Activated naive CD4-positive, alpha-beta T cell treated with anti-CD3 and anti-CD28 coated beads, Interleukin-2, amount 50 U/mL, for 72 hours (primary cell): ENCODE measurements at regions not wholly inside any gene's neighbourhood (a gene's known extent, or its start where the extent isn't known, plus 50 kb on each side); places are given as distances from the start of the nearest gene placed in this dataset.
"Not testable (repeated sequence)": the region's sequence is repeated elsewhere in the genome, so short reads cannot be mapped to it uniquely, and the experiment has no call there.

Source experiments
- ATAC-seq, 2 donors: fragments of 150-1000 bp; cut with Tn5 transposase; 2 replicates each; pipeline ENCODE4 v1.10.0; 2021; ENCODE audit warnings: mild to moderate bottlenecking in 2 of 2, moderate library complexity in 2 of 2
- DNase-seq, 2 donors: peaks; one replicate each; pipeline ENCODE4 v3.0.0; 2021 to 2022; ENCODE audit warnings: low spot score in 2 of 2
- H3K27ac Mint-ChIP-seq, 2 donors: one replicate each; pipeline ENCODE4 v1.8.0; 2022; ENCODE audit warnings: mild to moderate bottlenecking in 2 of 2, mixed read lengths in 2 of 2
- H3K36me3 Mint-ChIP-seq, 2 donors: one replicate each; pipeline ENCODE4 v1.8.0; 2022; ENCODE audit warnings: mixed read lengths in 2 of 2
- H3K9me3 Mint-ChIP-seq, 2 donors: one replicate each; pipeline ENCODE4 v1.8.0; 2022; ENCODE audit warnings: mixed read lengths in 2 of 2

DNA sequence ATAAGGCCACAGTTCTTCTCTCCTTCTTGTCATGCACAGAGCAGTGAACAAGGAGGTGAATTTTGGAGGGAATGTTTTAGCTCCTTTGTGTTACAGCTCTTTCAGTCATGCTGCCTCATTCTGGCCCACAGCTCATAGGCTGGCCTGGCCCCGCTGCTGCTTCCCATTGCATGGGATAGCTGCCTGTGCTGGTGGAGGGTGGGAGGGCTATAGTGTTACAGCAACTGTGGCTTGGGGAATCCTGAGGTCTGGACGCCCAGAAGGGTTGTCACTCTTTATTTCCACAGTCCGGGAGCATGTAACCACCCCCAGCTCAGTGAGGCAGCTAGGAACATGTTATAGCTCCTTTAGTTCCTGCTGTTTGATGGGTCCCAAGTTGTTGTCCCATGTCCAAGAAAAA lies 210.3 kb downstream of the AMY1C start:
- Mint-ChIP-seq H3K9me3 (peaks cover 0 to 7% of the 10 kb centered on the region in 2 donors), H3K36me3 (peaks cover 0 to 11% of the 10 kb centered on the region in 2 donors), H3K27ac (no peak overlapping the region)
- no peak for DNase-seq
- no peak for ATAC-seq

GRCh38 chr1:103960710-103961109 lies 211.0 kb downstream of the AMY1C start:
- Mint-ChIP-seq H3K27ac (no peak overlapping the region), H3K9me3 (peaks cover 5 to 10% of the 10 kb centered on the region in 2 donors), H3K36me3 (peaks cover 0 to 11% of the 10 kb centered on the region in 2 donors)
- ATAC-seq = no peak
- DNase-seq = no peak

DNA sequence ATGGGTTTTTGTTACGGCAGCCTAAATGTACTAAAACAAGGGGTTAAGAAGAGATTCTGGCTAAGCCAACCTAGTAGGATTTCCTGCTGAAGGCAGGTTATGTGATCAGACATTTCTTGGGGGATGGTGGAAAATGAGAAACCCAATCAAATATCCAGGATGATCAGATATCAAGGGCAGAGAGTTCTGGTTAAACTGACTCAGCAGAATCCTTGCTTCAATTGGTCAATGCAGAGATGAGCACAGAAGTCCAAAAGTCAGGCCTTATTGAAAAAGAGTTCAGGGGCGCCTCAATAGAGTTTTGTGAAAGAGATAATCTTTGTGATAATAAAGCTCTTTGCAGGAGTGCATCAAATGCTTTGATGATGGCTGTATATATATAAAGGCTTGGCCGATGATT lies 237.1 kb downstream of the AMY1C start:
- Mint-ChIP-seq H3K36me3 (no peaks in the 10 kb centered on the region), H3K27ac (no peak overlapping the region), H3K9me3 (peaks cover 13 to 16% of the 10 kb centered on the region in 2 donors)
- ATAC-seq (no peak), DNase-seq (no peak)

GRCh38 chr1:103997631-103998030 lies 247.9 kb downstream of the AMY1C start:
- DNase-seq = no peak
- no peak overlapping the region for H3K27ac Mint-ChIP-seq
- ATAC-seq = no peak
- H3K36me3 Mint-ChIP-seq = no peaks in the 10 kb centered on the region
- H3K9me3 Mint-ChIP-seq = peaks cover 10 to 13% of the 10 kb centered on the region in 2 donors

DNA sequence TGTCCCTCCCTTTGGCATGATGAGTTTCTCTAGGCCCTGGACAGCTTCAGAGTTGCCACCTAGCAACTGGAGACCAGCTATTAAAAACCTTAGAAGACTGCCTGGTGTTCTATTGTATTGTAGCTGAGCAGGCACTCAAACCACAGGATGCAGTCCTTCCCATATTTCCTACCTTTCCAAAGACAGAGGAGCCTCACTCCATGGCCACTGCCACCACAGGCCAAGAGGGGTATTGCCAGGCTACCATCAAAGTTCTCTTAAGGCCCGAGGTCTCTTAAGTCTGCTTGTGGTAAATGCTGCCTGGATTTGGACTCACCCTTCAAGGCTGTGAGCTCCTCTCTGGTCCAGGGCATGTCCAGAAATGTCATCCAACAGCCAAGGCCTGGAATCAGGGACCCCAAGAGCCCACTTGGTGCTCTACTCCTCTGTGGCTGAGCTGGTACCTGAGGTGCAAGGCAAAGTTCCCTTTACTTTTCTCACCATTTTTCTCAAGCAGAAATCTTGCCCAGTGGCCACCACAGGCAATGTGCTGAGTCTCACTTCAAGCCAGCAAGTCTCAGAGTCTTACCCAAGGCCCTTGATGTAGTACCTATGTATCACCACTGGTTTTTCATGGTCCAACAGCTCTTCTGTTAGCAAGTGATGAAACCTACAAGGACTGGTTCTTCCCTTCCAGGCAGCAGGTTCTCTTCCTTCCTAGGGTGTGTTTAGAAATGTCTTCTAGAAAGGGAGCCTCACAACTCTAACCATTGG lies 269.4 kb downstream of the AMY1C start:
- no peak for DNase-seq
- Mint-ChIP-seq H3K27ac (no peak overlapping the region), H3K36me3 (peaks cover 0 to 6% of the 10 kb centered on the region in 2 donors), H3K9me3 (peaks cover 16 to 27% of the 10 kb centered on the region in 2 donors)
- no peak for ATAC-seq

DNA sequence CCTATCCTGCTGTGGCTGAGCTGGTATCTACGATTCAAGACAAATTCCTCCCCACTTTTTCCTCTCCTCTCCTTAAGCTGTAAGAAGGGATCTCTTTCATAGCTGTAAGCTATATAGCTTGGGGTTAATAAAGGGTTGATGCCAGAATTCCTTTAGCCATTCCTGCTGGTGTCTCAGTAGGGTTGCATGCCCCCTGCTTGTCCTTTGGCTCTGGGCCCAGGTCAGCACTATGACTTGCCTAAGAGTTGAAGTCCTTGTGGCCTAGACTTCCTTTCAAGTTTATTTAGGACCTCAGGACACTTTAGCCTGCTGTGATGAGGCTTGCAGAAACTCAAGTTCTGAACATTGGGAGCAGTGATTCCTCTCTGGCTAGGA lies 270.0 kb downstream of the AMY1C start:
- H3K36me3 Mint-ChIP-seq = peaks cover 0 to 6% of the 10 kb centered on the region in 2 donors
- peaks cover 18 to 27% of the 10 kb centered on the region in 2 donors for H3K9me3 Mint-ChIP-seq
- no peak for DNase-seq
- ATAC-seq = no peak
- H3K27ac Mint-ChIP-seq = no peak overlapping the region

DNA sequence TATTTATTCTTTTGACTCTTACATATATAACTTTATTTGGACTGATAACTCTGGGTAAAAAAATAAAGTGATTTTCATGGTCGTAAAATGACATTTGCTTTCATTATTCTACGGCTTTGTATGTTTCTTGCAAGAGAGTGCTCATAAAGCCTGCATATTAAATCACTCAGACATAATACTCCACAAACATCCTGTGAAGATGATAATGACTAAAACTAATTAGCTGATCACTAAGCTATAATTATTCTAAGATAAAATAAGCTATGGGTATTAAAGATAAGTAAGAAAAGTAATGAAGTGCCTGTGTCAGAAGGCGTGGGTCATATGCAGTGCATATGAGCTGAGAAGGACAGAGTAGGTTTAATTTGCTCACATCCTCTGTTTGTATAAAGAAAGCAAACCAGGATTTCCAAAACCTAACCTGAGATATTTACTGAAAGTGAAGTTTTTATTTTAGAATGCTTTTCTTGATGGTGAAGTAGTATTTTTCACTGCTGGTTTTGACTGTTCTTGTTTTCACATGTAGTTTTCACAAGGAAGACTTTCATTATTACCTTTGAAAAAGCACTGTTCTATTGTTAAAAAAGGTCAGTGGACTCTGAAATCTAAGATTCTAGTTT lies 278.8 kb downstream of the AMY1C start:
- H3K27ac Mint-ChIP-seq = no peak overlapping the region
- DNase-seq (no peak), ATAC-seq (no peak)
- no peaks in the 10 kb centered on the region for H3K36me3 Mint-ChIP-seq
- H3K9me3 Mint-ChIP-seq = peaks cover 0 to 3% of the 10 kb centered on the region in 2 donors

DNA sequence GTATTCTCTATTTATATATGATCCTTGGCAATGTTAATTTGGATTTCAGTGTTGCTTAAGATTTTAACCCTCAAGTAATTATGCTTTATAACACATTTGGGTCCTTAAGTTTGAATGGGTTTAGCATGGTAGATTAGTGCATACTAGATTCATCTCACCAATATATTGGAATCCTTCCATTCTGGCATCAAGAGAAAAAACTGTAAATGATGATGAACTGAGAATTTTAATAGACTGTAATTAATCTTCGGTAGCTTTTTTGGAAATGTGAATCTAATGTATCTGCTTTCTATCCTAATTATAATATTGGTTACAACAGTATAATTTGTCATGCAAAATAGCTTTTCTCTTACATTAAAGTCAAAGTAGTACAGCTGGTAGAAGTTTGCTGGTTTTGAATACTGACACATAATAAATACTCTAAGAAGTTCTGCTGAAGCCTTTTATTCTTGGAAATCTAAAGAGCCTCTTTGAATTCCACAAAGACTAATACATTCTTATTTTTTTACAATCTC lies 279.8 kb downstream of the AMY1C start:
- peaks cover 0 to 3% of the 10 kb centered on the region in 2 donors for H3K9me3 Mint-ChIP-seq
- no peak overlapping the region for H3K27ac Mint-ChIP-seq
- no peak for ATAC-seq
- DNase-seq = no peak
- no peaks in the 10 kb centered on the region for H3K36me3 Mint-ChIP-seq

DNA sequence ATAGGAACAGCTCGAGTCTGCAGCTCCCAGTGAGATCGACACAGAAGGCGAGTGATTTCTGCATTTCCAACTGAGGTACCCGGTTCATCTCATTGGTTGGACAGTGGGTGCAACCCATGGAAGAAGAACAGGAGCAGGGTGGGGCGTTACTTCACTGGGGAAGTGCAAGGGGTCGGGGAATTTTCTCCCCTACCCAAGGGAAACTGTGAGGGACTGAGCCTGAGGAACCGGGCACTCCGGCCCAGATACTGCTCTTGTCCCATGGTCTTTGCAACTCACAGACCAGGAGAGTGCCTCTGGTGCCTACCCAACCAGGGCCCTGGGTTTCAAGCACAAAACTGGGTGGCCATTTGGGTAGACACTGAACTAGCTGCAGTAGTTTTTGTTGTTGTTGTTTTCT lies 307.1 kb downstream of the AMY1C start:
- DNase-seq (no peak), ATAC-seq (no peak)
- Mint-ChIP-seq H3K27ac (no peak overlapping the region), H3K36me3 (no peaks in the 10 kb centered on the region), H3K9me3 (peaks cover 24 to 26% of the 10 kb centered on the region in 2 donors)

DNA sequence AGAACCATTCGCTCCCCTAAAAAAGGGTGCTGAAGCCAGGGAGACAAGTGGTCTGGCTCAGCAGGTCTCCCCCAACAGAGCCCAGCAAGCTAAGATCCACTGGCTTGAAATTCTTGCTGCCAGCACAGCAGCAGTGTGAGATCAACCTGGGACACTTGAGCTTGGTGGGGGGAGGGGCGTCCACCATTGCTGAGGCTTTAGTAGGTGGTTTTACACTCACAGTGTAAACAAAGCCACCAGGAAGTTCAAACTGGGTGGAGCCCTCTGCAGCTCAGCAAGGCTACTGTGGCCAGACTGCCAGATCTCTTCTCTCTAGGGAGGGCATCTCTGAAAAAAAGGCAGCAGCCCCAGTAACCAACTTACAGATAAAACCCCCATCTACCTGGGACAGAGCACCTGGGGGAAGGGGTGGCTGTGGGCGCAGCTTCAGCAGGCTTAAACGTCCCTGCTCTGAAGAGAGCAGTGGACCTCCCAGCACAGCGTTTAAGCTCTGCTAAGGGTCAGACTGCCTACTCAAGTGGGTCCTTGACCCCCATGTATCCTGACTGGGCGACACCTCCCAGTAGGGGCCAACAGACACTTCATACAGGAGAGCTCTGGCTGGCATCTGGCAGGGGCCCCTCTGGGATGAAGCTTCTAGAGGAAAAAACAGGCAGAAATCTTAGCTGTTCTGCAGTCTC lies 307.7 kb downstream of the AMY1C start:
- not testable (repeated sequence) for H3K36me3 Mint-ChIP-seq, DNase-seq, ATAC-seq, H3K27ac Mint-ChIP-seq
- H3K9me3 Mint-ChIP-seq = peaks cover 21% of the 10 kb centered on the region in 2 donors

GRCh38 chr1:104061637-104062036 lies 311.9 kb downstream of the AMY1C start:
- not testable (repeated sequence) for ATAC-seq, H3K36me3 Mint-ChIP-seq, DNase-seq, H3K27ac Mint-ChIP-seq
- H3K9me3 Mint-ChIP-seq = peaks cover 9 to 16% of the 10 kb centered on the region in 2 donors

- Mint-ChIP-seq H3K9me3 (peaks cover 16% of the 10 kb centered on the region in 2 donors), H3K27ac (no peak overlapping the region), H3K36me3 (peaks cover 0 to 8% of the 10 kb centered on the region in 2 donors)
- no peak for DNase-seq
- ATAC-seq = no peak
Observed at GRCh38 chr1:104064399-104064798, 314.7 kb downstream of the AMY1C start.

DNA sequence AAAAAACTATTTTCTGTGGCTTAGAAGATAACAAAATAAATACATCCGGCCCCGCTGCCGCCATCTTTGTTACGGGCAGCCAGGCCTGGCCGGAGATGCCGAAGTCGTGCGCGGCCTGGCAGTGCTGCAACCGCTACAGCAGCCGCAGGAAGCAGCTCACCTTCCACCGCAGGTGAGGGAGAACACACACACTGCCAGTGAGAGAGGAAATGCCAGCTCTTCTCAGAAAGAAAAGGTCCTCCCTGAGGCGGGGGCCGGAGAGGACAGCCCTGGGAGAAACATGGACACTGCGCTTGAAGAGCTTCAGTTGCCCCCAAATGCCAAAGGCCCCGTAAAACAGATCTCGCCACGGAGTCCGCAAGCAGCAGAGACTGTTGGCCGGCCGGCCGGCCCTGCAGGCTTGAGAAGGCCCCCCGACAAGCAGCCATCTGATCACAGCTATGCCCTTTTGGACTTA lies 323.2 kb downstream of the AMY1C start:
- Mint-ChIP-seq H3K27ac (no peak overlapping the region), H3K9me3 (peaks cover 11 to 15% of the 10 kb centered on the region in 2 donors), H3K36me3 (peaks cover 0 to 7% of the 10 kb centered on the region in 2 donors)
- DNase-seq = no peak
- ATAC-seq = no peak

GRCh38 chr1:104073463-104073902 lies 323.8 kb downstream of the AMY1C start:
- ATAC-seq = no peak
- H3K36me3 Mint-ChIP-seq = peaks cover 0 to 1% of the 10 kb centered on the region in 2 donors
- no peak overlapping the region for H3K27ac Mint-ChIP-seq
- H3K9me3 Mint-ChIP-seq = peaks cover 6 to 15% of the 10 kb centered on the region in 2 donors
- DNase-seq = no peak

DNA sequence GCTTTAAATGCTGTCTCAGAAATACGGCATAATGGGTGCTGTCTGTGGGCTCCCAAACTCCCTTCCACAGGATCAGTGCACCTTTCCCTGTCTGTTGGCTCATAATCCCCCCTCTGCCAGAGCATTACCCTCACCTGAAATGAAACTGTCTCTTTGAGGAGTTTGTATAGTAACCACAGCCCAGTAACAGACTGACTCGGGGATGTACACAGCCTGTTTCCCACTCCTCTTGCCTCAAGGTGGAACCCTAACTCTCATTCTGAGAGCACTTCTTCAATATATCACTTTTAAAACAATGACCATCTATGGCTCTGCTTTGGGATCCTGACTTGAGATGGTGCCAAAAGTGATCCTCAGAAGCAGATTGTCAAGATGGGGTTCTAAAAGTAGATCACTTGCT lies 332.5 kb downstream of the AMY1C start:
- no peak overlapping the region for H3K27ac Mint-ChIP-seq
- H3K9me3 Mint-ChIP-seq = peaks cover 3 to 4% of the 10 kb centered on the region in 2 donors
- DNase-seq (no peak), ATAC-seq (no peak)
- no peaks in the 10 kb centered on the region for H3K36me3 Mint-ChIP-seq

DNA sequence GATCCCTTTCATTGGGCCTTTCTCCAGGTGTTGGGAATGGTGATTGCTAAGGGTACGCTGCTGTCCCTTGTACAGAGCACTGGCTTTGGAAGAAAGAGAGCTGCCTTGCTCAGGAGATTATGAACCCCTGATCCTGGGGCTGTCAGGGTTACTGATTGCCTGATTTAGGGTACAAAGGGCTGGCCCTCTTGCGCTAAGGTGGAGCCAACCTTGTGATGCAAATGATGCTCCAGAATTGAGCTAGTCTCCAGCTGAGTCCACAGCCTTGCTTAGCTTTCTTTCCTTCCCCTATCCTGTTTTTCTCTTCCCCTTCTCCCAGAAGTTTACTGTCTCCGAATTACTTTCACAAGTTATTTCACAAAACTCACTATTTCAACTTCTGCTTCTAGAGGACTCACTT lies 334.7 kb downstream of the AMY1C start:
- ATAC-seq (no peak), DNase-seq (no peak)
- Mint-ChIP-seq H3K9me3 (peaks cover 3 to 4% of the 10 kb centered on the region in 2 donors), H3K27ac (no peak overlapping the region), H3K36me3 (no peaks in the 10 kb centered on the region)

GRCh38 chr1:104092698-104093097 lies 343.0 kb downstream of the AMY1C start:
- DNase-seq (no peak), ATAC-seq (no peak)
- H3K36me3 Mint-ChIP-seq = no peaks in the 10 kb centered on the region
- H3K27ac Mint-ChIP-seq = no peak overlapping the region
- H3K9me3 Mint-ChIP-seq = peaks cover 19 to 29% of the 10 kb centered on the region in 2 donors
